ENCODE measurements at regions not wholly inside any gene's neighbourhood (a gene's known extent, or its start where the extent isn't known, plus 50 kb on each side); places are given as distances from the start of the nearest gene placed in this dataset.

GRCh38 chr11:8838248-8838647 is 72.7 kb upstream of the AKIP1 start:
- no peaks in the 10 kb centered on the region for H3K36me3 ChIP-seq (ENCODE audit: control insufficient read depth in 2 of 2, insufficient read depth in 2 of 2, low read length in 1 of 2)
- H3K27ac ChIP-seq (ENCODE audit: low read depth in 2 of 2, low read length in 1 of 2): no peak overlapping the region
- H3K27me3 ChIP-seq (ENCODE audit: control insufficient read depth in 1 of 2, insufficient read depth in 2 of 2, low read length in 2 of 2): no peaks in the 10 kb centered on the region
- WGBS, 2 donors: 60 to 66% methylated on average over 7 of the region's 7 CpGs
- no peak overlapping the region for H3K4me3 ChIP-seq (ENCODE audit: low read depth in 1 of 2, low read length in 2 of 2)
- H3K9me3 ChIP-seq (ENCODE audit: control insufficient read depth in 2 of 2, insufficient read depth in 1 of 2, low read depth in 1 of 2, low read length in 1 of 2): no peaks in the 10 kb centered on the region
- H3K4me1 ChIP-seq (ENCODE audit: control insufficient read depth in 2 of 2, insufficient read depth in 2 of 2, low read length in 1 of 2): peaks cover 2 to 10% of the 10 kb centered on the region in 2 donors

GRCh38 chr11:8839306-8839956 is 71.6 kb upstream of the AKIP1 start:
- Histone ChIP-seq H3K9me3 (ENCODE audit: control insufficient read depth in 2 of 2, insufficient read depth in 1 of 2, low read depth in 1 of 2, low read length in 1 of 2) (no peaks in the 10 kb centered on the region), H3K36me3 (ENCODE audit: control insufficient read depth in 2 of 2, insufficient read depth in 2 of 2, low read length in 1 of 2) (no peaks in the 10 kb centered on the region), H3K4me3 (ENCODE audit: low read depth in 1 of 2, low read length in 2 of 2) (no peak overlapping the region), H3K27ac (ENCODE audit: low read depth in 2 of 2, low read length in 1 of 2) (peak overlapping the region; percentile 25 to 52), H3K27me3 (ENCODE audit: control insufficient read depth in 1 of 2, insufficient read depth in 2 of 2, low read length in 2 of 2) (no peaks in the 10 kb centered on the region), H3K4me1 (ENCODE audit: control insufficient read depth in 2 of 2, insufficient read depth in 2 of 2, low read length in 1 of 2) (peaks cover 2 to 10% of the 10 kb centered on the region in 2 donors)
- 11 to 43% methylated on average over 1 of the region's 1 CpG for WGBS, 2 donors

- no peaks in the 10 kb centered on the region for H3K36me3 ChIP-seq (ENCODE audit: control insufficient read depth in 2 of 2, insufficient read depth in 2 of 2, low read length in 1 of 2)
- no peaks in the 10 kb centered on the region for H3K9me3 ChIP-seq (ENCODE audit: control insufficient read depth in 2 of 2, insufficient read depth in 1 of 2, low read depth in 1 of 2, low read length in 1 of 2)
- peak overlapping the region in 1 of 2 donors; percentile 25 for H3K27ac ChIP-seq (ENCODE audit: low read depth in 2 of 2, low read length in 1 of 2)
- H3K4me1 ChIP-seq (ENCODE audit: control insufficient read depth in 2 of 2, insufficient read depth in 2 of 2, low read length in 1 of 2): peaks cover 2 to 10% of the 10 kb centered on the region in 2 donors
- no peaks in the 10 kb centered on the region for H3K27me3 ChIP-seq (ENCODE audit: control insufficient read depth in 1 of 2, insufficient read depth in 2 of 2, low read length in 2 of 2)
- 39 to 45% methylated on average over 8 of the region's 8 CpGs for WGBS, 2 donors
- H3K4me3 ChIP-seq (ENCODE audit: low read depth in 1 of 2, low read length in 2 of 2): no peak overlapping the region
These were observed 70.7 kb upstream of the AKIP1 start for GRCh38 chr11:8839957-8840945.

- Histone ChIP-seq H3K27me3 (ENCODE audit: control insufficient read depth in 1 of 2, insufficient read depth in 2 of 2, low read length in 2 of 2) (no peaks in the 10 kb centered on the region), H3K27ac (ENCODE audit: low read depth in 2 of 2, low read length in 1 of 2) (peak overlapping the region; percentile 18 to 30), H3K4me3 (ENCODE audit: low read depth in 1 of 2, low read length in 2 of 2) (no peak overlapping the region), H3K9me3 (ENCODE audit: control insufficient read depth in 2 of 2, insufficient read depth in 1 of 2, low read depth in 1 of 2, low read length in 1 of 2) (no peaks in the 10 kb centered on the region), H3K4me1 (ENCODE audit: control insufficient read depth in 2 of 2, insufficient read depth in 2 of 2, low read length in 1 of 2) (peaks cover 2 to 10% of the 10 kb centered on the region in 2 donors), H3K36me3 (ENCODE audit: control insufficient read depth in 2 of 2, insufficient read depth in 2 of 2, low read length in 1 of 2) (no peaks in the 10 kb centered on the region)
- WGBS, 2 donors: 68% methylated on average over 7 of the region's 7 CpGs
These were observed 69.1 kb upstream of the AKIP1 start for GRCh38 chr11:8841899-8842298.

GRCh38 chr11:8858808-8859207 is 52.2 kb upstream of the AKIP1 start:
- WGBS, 2 donors: 78 to 86% methylated on average over 2 of the region's 2 CpGs
- Histone ChIP-seq H3K4me1 (ENCODE audit: control insufficient read depth in 2 of 2, insufficient read depth in 2 of 2, low read length in 1 of 2) (no peaks in the 10 kb centered on the region), H3K27ac (ENCODE audit: low read depth in 2 of 2, low read length in 1 of 2) (no peak overlapping the region), H3K36me3 (ENCODE audit: control insufficient read depth in 2 of 2, insufficient read depth in 2 of 2, low read length in 1 of 2) (no peaks in the 10 kb centered on the region), H3K27me3 (ENCODE audit: control insufficient read depth in 1 of 2, insufficient read depth in 2 of 2, low read length in 2 of 2) (no peaks in the 10 kb centered on the region), H3K4me3 (ENCODE audit: low read depth in 1 of 2, low read length in 2 of 2) (no peak overlapping the region), H3K9me3 (ENCODE audit: control insufficient read depth in 2 of 2, insufficient read depth in 1 of 2, low read depth in 1 of 2, low read length in 1 of 2) (no peaks in the 10 kb centered on the region)

Measured in esophagus (tissue), 2 donors.